ENCODE measurements at regions not wholly inside any gene's neighbourhood (a gene's known extent, or its start where the extent isn't known, plus 50 kb on each side); places are given as distances from the start of the nearest gene placed in this dataset.

GRCh38 chr5:162325143-162325727, 257.7 kb downstream of the GABRG2 start:
- DNase-seq: no peak

DNA sequence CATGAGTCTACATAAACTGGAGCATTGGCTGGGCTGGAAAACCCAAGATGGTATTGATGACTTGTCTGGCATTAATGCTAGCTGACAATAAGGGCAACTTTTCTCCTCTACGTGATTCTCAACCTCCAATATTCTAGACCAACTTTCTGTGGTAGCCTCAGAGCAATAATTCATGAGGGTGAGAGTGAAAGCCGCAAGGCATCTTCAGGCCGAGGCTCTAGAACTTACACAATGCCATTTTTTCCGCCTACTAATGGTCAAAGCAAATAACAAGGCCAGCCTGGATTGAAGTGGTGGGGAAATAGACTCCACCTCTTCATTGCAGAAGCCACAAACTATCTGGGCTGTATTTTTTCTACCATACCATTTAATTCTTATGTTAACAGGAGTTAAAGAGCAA, 267.4 kb downstream of the GABRG2 start:
- no peak for DNase-seq

DNA sequence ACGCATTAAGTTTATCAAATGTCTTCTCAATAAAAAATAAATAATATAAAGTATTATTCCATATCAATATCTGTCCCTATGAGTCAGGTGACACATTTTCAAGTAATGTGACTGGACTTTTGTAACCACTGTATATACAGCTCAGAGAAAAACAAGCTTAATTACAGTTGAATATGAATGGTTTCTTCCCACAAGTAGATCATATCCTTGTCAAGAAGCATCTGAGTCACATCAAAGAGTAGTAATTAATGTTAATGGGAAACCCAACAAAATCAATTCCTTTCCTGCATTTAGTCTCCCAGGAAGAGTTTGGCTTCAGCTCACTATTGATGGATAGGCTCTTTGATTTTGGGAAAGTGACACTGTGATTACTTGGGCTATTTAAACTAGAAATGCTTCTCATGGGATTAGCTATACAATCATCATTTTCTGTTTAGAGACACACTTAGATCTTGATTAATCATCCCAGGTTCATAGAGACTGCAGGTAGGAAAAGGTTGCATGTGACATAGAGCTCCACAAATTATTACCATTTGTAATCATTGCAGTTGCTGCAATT, 292.9 kb downstream of the GABRG2 start:
- no peak for DNase-seq

DNA sequence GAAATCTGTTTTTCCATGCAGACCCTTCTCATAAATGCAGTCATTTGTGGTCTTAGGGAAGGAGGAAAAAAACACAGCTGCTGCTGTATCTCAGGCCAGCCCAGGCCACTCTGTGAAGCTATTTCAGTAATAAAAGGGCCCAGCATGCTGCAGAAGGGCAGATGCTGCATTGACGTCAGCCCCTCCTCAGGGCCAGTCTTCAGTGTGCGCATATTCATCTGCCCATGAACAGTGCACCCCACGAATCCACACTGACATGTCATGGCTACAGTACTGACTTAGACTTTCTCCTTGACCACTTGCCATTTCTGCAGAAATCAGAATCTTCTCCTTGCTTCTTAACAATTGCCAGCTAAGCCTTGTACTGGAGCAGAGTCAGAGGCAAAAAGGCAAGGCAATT, 304.7 kb downstream of the GABRG2 start:
- DNase-seq: no peak

DNA sequence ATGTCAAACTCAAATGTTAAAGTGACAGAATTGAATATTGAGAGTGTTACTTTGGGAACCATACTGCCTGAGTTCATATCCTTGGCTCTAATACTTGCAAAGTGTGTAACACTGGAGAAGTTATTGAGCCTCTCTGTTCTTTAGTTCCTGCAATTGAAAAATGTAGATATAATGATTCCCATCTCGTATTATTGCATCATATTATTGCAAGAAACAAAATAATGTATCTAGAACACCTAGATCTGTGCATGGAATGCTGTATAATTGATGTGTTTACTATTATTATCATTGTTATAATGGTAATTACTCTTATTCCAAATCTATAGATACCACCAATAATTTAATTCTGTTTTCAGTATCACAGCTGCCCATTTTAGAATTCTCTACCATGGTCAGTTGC, 310.3 kb downstream of the GABRG2 start:
- DNase-seq: no peak

- DNase-seq: no peak
Observed at GRCh38 chr5:162382839-162383238, 315.3 kb downstream of the GABRG2 start.

- no peak for DNase-seq
Observed at GRCh38 chr5:162384225-162384624, 316.7 kb downstream of the GABRG2 start.

DNA sequence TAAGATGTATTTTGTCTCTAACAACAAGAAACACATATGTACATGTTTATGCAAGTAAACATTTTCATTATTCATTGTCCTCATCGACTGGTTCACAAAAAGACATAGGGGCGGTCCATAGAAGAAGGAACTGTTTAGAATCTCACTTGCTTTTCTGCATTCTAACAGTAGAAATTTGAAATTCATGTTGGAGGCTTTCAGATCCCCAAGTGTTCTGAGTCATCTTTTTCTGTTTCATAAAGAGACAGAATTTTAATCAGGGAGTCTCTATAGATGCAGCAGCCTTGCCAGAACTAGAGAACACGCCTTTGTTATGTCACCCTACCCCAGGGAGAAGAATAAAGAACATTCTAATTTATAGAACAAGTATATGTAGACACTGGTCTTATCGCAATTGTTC, 324.3 kb downstream of the GABRG2 start:
- DNase-seq: no peak

DNA sequence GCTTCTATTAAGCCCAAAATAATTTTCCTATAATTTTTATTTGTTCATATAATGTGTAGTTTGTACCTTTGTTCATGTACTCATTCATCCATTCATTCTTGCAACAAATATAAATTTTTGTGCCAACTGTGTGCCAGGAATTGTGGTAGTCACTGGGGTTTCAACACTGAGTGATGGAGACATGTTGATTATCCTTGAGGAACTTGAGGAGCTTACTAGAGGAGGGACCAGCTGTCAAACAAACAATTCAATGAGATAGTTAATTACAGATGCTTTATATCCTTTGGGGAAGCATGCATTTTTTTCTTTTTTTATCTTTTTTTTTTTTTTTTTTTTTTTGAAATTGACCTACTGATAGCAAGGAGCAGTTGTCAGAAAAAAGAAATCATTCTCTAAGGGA, 324.8 kb downstream of the GABRG2 start:
- DNase-seq: no peak

- no peak for DNase-seq
Observed at GRCh38 chr5:162393534-162393933, 326.0 kb downstream of the GABRG2 start.

DNA sequence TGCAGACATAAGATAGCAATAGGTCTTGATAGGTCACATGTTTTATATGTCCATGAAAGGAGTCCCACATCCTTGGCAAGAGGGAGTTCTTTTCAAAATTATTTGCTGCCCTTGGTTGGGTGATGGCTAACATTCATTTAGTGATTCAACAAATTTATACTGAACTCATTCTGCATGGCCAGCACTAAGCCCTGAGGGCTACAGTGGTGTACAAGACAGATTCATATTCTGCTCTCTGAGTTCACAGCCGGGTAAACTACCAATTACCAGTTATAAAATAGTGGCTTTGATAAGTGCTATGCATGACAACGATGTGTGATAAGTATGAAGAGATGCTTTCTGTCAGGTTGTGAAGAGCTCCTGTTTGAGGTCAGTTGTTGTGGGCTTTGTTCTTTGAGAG, 340.0 kb downstream of the GABRG2 start:
- DNase-seq: no peak

- no peak for DNase-seq
Observed at GRCh38 chr5:162410365-162410764, 342.8 kb downstream of the GABRG2 start.

DNA sequence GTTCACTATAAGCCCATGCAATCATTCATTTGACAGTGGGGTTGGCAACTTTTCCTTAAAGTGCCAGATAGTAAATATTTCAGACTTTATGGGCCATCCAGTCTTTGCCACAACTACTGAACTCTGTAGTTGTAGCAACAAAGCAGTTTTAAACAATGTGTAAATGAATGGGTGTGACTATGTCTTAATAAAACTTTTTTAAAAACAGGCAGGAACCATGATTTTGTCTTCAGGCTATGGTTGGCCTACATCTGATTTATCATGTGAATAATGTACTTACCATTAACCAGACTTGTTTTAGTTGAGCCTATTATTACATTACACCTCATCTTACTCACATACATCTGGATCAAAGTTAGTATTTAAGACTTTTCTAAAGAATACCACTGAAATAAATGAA, 361.6 kb downstream of the GABRG2 start:
- DNase-seq: no peak

DNA sequence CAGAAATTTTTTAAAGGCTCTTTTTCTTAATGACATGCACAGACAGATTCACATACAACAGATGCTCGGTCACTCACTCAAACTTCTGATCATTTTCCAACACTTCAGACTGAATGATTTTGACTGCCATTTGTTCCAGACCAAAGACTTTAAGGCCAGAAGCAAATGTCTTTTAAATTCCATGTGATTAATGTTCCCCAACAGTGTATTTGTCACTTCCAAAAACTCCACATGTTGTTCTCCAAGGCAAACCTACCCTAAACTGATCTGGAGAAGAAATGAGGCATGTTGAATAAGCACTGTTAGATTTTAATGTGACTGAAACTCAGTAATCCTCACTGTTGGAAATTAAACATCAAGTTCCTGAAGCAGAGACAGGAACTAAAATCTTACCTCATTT, 366.7 kb downstream of the GABRG2 start:
- no peak for DNase-seq

- DNase-seq: no peak
Observed at GRCh38 chr5:162436055-162436454, 368.5 kb downstream of the GABRG2 start.

GRCh38 chr5:162444129-162444762, 376.7 kb downstream of the GABRG2 start:
- DNase-seq: no peak

GRCh38 chr5:162456086-162456485, 388.5 kb downstream of the GABRG2 start:
- no peak for DNase-seq

DNA sequence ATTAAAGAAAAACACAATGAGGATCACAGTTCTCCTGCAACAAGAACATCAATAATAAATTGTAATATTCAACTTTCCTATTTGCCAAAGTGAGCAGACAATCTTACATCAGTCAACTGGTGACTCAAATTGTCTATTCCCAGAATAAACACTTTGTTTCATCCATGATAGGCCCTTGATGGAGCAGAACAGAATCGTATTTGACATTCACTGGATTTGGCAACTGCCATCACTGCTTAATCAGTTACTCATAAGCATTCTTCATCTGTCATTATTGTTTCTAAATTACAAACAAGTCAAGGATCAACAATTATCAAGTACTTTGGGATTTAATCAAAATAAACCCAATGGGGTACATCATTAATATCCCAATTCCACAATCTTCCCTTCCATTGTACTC, 398.4 kb downstream of the GABRG2 start:
- DNase-seq: no peak

DNA sequence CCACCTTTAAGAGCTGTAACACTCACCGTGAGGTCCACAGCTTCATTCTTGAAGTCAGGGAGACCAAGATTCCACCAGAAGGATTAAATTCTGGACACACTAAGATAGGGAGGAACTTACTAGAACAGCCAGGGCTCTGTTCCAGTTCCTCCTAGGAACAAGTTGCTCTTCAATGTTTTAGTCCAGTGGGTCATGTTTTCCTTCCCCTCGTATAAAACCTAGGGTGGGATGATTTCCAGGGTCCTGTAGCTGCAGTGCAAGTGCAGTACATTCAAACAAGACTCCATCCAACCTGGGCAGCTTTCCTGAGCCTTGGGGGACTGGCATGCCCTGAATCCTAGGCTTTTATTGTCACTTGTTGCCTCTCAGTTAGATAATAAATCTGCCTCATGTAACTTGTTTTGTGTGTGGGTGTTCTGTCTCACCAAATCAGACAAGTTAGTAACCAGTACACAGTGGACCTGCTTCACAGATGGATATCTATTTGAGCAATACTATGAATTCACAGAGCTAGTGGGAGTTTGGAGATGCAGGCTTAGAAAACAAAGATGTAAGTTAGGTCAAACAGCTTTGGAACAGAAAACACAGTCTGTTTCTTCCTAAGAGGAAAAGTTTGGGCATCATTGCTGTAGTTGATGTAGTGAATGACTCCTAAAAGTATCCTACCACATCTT, 405.6 kb downstream of the GABRG2 start:
- no peak for DNase-seq

DNA sequence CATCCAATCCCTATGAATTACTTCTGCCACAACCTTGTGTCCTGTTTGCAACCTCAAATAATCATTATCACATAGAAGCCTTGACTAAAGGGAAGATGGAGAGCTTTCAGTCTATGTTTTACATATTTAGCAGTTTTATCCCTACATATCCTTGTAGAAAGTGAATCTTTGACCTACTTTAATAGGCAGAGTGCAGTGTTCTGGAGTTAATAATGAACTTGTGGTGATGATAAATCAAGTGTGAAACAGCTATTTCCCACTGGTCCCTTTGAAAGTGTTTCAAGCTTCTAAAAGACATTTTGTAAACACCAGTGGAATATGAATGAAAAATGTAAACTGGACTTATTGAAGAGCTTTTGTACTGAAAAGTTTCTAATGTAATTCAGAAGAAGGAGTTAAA, 406.7 kb downstream of the GABRG2 start:
- DNase-seq: no peak

- no peak for DNase-seq
Observed at GRCh38 chr5:162484095-162484494, 416.5 kb downstream of the GABRG2 start.

DNA sequence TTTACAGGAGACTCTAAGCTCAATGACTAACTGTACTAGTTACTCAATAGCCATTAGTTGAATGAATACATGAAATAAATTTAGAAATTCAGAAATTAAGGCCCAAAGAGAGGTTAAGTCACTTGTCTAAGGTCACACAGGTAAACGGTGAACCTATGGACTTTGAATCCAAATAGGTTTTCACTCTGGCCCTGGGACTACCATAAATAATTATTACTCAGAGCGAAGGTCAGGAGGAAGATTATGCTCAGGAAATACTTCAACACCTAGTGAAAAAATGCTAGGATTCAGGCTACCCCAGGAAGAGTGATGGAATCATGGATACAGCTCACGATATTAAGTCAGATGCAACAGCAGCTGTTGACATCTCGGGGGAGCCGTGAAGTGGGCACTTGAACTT, 417.4 kb downstream of the GABRG2 start:
- no peak for DNase-seq

DNA sequence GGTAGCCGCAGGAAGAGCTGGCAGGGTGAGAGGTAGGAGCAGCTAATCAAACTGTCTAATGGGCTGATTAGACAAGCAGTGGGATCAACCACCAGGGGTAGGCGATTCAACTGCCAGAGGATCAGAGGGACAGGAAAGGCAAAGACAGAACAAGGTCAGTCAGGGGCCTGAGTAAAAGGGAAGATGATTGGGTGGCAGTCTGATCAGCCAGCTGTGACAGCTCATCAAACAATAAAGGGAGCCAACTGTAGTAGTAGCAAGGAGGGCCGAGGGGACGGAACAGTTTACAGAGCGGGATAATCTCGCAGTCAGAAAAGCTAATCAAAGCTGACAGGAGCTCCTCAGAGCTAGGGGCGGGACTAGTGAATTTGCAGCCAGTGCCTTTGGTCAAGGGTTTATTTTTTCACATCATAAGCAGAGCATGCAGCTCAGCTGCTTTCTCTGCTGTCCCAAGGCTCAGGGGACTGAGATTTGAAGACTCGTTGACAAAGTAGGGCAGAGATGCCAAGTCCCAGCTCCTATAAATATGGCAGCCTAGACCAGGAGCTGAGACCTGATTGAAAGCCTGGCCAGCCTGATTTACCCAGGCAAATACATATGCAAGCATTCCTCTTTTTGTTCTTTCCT, 418.2 kb downstream of the GABRG2 start:
- no peak for DNase-seq

Data from cerebellar nuclear complex (tissue), 1 donor.